GM21786 (cell line): ENCODE measurements at regions not wholly inside any gene's neighbourhood (a gene's known extent, or its start where the extent isn't known, plus 50 kb on each side); places are given as distances from the start of the nearest gene placed in this dataset.
"Not testable (repeated sequence)": the region's sequence is repeated elsewhere in the genome, so short reads cannot be mapped to it uniquely, and the experiment has no call there.

Experiments used
- ATAC-seq: cut with Tn5 transposase; IDR thresholded peaks from one replicate; pipeline ENCODE4 v1.9.1; 2021; ENCODE audit not compliant: unreplicated experiment

DNA sequence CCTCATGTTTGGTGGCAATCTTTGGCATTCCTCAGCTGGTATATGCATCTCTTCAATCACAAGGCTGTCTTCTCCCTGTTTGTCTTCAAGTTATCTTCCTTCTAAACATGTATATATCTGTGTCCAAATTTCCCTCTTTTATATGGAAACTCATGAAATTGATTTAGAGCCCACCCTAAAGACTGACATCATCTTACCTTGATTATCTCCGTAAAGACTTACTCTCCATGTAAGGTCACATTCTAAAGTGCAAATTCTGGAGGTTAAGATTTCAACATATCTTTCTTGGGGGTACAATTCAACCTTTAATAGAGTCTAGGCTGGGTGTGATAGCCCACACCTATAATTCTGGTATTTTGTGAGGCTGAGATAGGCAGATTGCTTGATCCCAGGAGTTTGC is 215.8 kb upstream of the LRRC4C start:
- no peak for ATAC-seq

GRCh38 chr11:41713030-41713429 is 253.6 kb upstream of the LRRC4C start:
- no peak for ATAC-seq

DNA sequence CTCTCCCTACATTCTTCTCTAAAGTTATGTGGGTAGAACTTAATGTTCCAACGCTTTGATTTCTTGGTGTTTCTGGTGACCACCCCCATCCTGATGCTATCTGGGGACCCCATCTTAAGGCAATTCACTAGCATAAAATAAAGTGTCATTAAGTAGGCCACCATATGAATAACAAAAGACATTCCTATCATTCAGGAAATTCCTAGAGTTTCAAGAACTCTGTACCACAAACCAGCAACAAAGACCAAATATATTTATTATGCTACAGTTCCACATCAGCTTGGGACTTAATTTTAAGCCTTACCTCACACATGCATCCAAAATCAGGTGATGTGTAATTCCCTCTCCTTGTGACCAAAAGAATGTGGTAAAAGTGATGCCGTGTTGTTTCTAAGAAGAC is 254.6 kb upstream of the LRRC4C start:
- ATAC-seq = no peak

GRCh38 chr11:41716862-41717261 is 257.4 kb upstream of the LRRC4C start:
- ATAC-seq = no peak

GRCh38 chr11:41720761-41721160 is 261.3 kb upstream of the LRRC4C start:
- no peak for ATAC-seq

DNA sequence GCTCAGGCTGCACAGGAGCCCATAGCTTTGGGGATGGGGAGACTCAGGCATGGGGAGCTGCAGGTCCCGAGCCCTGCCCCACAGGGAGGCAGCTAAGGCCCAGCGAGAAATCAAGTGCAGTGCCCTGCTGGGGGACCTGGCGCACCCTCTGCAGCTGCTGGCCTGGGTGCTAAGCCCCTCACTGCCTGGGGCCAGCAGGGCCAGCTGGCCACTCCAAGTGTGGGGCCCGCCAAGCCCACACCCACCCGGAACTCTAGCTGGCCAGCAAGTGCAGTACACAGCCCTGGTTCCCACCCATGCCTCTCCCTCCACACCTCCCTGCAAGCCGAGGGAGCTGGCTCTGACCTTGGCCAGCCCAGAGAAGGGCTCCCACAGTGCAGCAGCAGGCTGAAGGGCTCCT is 268.7 kb upstream of the LRRC4C start:
- not testable (repeated sequence) for ATAC-seq

DNA sequence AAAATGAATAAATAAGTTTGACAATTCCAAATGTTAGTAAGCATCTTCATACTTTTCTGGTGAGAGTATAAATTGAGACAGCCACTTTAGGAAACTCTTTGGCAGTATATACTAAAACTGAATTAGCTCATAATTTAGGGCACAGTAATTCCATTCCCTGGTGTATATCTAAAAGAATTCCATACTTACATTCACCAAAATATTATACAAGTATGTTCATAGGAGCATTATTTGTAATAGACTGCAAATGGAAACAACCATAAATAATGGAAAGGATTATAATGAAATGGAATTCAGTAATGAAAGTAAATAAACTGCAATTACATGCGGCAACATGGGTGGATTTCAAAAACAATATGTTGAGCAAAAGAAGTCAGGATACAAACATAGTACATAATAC is 315.8 kb upstream of the LRRC4C start:
- ATAC-seq = no peak

- ATAC-seq = no peak
Measured at GRCh38 chr11:41779401-41779960, 320.0 kb upstream of the LRRC4C start.

DNA sequence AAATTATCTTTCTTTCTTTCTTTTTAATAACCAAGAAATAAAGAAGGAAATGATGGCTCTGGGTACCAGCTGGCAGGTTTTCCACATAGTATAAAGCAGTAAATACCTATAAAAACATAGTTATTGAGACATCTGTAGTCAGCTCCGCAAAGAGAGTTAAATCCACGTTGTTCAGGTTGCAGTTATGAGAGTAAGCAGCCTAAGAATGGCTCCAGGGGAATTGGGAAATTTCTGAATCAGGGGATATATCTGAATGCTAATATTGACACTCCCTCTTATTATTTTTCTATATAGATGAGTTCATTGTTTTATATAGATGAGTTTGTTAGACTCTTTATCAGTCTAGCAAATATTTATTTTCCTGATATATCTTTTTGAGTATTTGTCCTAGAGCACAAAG is 322.0 kb upstream of the LRRC4C start:
- no peak for ATAC-seq

- no peak for ATAC-seq
Measured at GRCh38 chr11:41784513-41785335, 325.3 kb upstream of the LRRC4C start.

- ATAC-seq = no peak
Measured at GRCh38 chr11:41786087-41786486, 326.6 kb upstream of the LRRC4C start.

GRCh38 chr11:41788177-41788576 is 328.7 kb upstream of the LRRC4C start:
- no peak for ATAC-seq

GRCh38 chr11:41789376-41789775 is 329.9 kb upstream of the LRRC4C start:
- ATAC-seq = no peak

GRCh38 chr11:41795004-41795403 is 335.6 kb upstream of the LRRC4C start:
- no peak for ATAC-seq

- ATAC-seq = no peak
Measured at GRCh38 chr11:41799754-41800153, 340.3 kb upstream of the LRRC4C start.

DNA sequence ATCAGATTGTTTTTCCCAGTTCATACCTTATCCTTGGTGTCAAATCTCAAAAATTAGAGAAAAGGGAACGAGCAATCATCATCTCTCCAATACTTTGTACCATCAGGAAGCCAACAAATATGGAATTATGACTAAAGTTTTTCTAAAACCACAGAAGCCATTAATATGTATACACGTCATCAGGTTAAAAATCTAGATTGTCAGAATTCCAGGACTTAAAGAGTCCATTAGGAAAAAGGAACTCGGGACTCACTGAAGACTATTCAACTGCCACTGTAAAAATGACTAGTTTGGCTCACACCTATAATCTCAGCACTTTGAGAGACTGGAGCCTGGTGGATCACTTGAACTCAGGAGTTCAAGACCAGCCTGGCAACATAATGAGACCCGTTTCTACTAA is 344.4 kb upstream of the LRRC4C start:
- ATAC-seq = no peak

GRCh38 chr11:41816396-41816795 is 356.9 kb upstream of the LRRC4C start:
- no peak for ATAC-seq

- ATAC-seq = not testable (repeated sequence)
Measured at GRCh38 chr11:41824287-41824686, 364.8 kb upstream of the LRRC4C start.

DNA sequence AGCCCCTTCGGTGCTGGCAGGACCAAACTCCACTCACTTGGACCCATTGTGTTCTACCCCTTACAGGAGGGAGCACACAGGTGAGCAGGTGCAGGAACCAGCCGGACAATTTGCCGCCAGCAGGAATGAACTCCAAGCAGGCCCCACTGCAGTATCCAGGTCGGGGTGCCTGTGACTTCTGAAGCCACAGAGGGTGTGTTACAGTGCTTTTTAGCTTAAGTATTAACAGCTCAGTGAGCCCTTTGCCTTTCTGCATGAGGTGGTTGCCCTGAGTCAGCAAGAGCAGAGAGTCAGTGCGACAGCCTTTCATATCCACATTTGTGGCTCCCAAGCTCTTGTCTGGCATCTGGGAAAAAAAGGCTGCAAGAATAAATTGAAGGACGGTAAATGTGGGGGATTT is 366.6 kb upstream of the LRRC4C start:
- no peak for ATAC-seq

DNA sequence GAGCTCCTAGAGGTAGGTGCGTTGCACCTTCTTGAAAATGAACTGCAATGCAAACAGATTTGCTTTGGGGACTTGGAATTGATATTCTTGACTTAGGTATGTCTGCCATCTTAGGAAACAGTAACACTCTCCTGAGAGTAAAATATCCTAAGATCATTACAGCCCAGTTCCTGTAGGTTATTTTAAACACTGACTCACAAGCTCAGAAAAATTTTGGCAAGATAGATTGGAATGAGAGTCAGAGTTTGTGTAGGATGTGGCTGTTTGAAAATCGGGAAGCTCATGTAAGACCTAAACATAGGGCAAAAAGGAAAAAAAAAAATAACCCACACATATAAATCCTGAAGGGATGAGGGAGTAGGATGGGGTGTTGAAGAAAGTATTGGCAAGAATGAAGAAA is 377.0 kb upstream of the LRRC4C start:
- no peak for ATAC-seq

GRCh38 chr11:41842673-41843072 is 383.2 kb upstream of the LRRC4C start:
- no peak for ATAC-seq

GRCh38 chr11:41845066-41845465 is 385.6 kb upstream of the LRRC4C start:
- no peak for ATAC-seq

GRCh38 chr11:41848349-41848748 is 388.9 kb upstream of the LRRC4C start:
- no peak for ATAC-seq
